ENCODE measurements at regions not wholly inside any gene's neighbourhood (a gene's known extent, or its start where the extent isn't known, plus 50 kb on each side); places are given as distances from the start of the nearest gene placed in this dataset.
"Not testable (repeated sequence)": the region's sequence is repeated elsewhere in the genome, so short reads cannot be mapped to it uniquely, and the experiment has no call there.

DNA sequence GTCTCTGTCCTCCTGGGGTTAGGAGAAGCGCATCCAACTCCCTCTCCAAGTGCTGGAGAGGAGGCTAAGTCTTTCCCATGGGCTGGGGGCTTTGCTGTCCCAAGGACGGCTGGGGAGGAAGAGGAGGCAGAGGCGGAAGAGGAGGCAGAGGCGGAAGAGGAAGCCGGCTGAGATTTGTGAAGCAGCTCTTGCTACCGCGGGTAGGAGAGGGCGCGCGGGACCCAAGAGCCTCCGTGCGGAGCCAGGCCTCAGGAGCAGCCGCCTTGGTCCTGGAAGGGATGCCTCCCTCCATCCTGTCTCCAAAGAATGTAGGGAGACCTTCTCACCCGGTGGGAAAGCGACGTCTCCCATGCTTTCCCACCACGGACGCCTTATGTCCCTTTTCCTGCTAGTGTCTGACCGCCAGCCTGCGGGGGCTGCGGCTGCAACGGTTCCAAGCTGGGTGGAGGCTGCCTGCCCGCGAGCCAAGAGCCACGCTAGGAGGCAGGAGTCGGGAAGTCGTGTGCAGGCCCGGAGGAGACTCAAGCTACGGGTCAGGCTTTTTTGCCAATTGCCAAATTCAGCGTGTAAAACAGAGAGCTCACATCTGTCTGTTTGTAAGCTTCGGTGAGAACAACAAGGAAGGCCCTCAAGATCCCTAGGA is 320.3 kb downstream of the FAM72C start:
- Mint-ChIP-seq H3K4me1 (ENCODE audit: low read depth, unreplicated experiment) (no peaks in the 10 kb centered on the region), H3K4me3 (ENCODE audit: unreplicated experiment) (no peak overlapping the region), H3K36me3 (ENCODE audit: unreplicated experiment) (no peaks in the 10 kb centered on the region), H3K27me3 (ENCODE audit: unreplicated experiment) (peaks cover 16% of the 10 kb centered on the region), H3K9me3 (ENCODE audit: unreplicated experiment) (peaks cover 3% of the 10 kb centered on the region), H3K27ac (ENCODE audit: unreplicated experiment) (no peak overlapping the region)
- TF ChIP-seq, protein P1, sequence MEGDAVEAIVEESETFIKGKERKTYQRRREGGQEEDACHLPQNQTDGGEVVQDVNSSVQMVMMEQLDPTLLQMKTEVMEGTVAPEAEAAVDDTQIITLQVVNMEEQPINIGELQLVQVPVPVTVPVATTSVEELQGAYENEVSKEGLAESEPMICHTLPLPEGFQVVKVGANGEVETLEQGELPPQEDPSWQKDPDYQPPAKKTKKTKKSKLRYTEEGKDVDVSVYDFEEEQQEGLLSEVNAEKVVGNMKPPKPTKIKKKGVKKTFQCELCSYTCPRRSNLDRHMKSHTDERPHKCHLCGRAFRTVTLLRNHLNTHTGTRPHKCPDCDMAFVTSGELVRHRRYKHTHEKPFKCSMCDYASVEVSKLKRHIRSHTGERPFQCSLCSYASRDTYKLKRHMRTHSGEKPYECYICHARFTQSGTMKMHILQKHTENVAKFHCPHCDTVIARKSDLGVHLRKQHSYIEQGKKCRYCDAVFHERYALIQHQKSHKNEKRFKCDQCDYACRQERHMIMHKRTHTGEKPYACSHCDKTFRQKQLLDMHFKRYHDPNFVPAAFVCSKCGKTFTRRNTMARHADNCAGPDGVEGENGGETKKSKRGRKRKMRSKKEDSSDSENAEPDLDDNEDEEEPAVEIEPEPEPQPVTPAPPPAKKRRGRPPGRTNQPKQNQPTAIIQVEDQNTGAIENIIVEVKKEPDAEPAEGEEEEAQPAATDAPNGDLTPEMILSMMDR (IDR thresholded peaks at IDR 0.05; ENCODE audit: partially characterized antibody, unreplicated experiment): no peak
- DNase-seq: no peak

DNA sequence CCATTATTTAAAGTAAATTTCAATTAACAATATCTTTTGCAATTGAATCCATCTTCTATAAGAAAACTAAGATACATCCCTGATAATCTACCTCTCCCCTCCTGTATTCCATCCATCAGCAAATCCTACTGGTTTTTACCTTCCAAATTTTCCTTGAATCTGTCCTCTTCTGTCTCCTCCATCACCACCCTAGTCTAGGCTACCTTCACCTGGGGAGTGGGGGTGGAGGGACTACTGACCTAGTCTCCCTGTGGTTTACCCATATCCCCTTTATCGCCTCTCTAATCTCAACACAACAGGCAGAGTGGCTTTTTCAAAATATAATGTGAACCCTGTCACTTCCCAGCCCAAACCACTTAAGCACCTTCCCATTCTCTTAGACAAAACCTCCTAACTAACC is 327.8 kb downstream of the FAM72C start:
- not testable (repeated sequence) for H3K27ac Mint-ChIP-seq (ENCODE audit: unreplicated experiment); H3K9me3 Mint-ChIP-seq (ENCODE audit: unreplicated experiment); H3K27me3 Mint-ChIP-seq (ENCODE audit: unreplicated experiment); DNase-seq; H3K4me1 Mint-ChIP-seq (ENCODE audit: low read depth, unreplicated experiment); H3K36me3 Mint-ChIP-seq (ENCODE audit: unreplicated experiment)
- peak overlapping the region; percentile 38 for H3K4me3 Mint-ChIP-seq (ENCODE audit: unreplicated experiment)

DNA sequence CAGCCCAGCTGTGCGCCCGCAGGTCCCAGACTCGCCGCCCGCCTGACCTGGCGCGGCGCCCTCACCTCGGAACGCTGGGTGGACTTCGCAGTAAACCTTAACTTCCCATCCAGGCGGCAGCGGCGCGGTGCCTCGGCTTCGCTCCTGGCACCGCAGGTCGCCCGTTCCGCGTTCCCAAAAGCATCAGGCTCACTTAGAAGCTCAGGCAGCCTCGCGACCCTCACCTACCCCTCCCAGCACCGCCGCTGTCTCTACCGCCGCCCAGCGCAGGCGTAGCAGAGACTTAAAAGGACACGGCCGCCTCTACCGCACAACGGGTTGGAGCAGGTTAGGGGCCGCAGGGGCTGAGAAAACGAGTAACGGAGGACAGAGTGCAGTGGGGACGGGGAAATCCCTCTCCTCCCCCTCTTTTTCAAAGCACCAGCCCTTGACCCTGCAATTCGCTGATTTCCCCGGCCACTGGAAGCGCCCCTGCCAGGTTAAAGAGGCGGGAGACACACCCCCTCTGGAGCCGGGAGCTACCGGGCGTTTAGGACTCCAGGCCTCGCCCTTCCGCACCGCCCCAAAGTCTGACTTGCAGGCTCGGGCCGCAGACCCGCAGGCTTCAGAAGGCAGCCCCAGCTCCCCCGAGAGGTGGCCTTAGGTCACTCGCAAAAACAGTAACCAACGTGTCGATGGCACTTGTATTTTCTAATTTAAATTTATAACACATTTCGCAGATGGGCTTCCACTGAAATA is 328.5 kb downstream of the FAM72C start:
- DNase-seq: no peak
- Mint-ChIP-seq H3K27ac (ENCODE audit: unreplicated experiment) (no peak overlapping the region), H3K36me3 (ENCODE audit: unreplicated experiment) (no peaks in the 10 kb centered on the region), H3K9me3 (ENCODE audit: unreplicated experiment) (no peaks in the 10 kb centered on the region), H3K27me3 (ENCODE audit: unreplicated experiment) (peaks cover 8% of the 10 kb centered on the region), H3K4me3 (ENCODE audit: unreplicated experiment) (peak overlapping the region; percentile 30), H3K4me1 (ENCODE audit: low read depth, unreplicated experiment) (no peaks in the 10 kb centered on the region)
- TF ChIP-seq, protein P1 (IDR thresholded peaks at IDR 0.05; ENCODE audit: partially characterized antibody, unreplicated experiment): no peak

DNA sequence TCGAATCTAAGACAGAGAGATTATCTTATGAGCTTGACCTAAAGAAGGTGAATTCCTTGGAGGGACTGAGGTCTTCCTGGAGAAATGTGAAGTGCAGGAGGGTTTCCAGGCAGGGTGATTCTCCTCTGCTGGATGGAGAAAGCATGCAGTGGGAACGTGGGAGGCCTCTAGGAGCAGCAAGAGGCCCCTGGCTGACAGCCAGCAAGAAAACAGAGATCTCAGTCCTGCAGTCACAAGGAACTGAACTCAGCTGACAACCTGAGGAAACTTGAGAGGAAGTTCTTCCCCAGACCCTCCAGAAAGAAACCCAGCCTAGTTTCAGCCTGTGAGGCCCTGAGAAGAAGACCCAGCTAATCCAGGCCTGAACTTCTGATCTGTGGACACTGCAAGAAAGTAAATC is 345.9 kb downstream of the FAM72C start:
- H3K4me1 Mint-ChIP-seq (ENCODE audit: low read depth, unreplicated experiment): no peaks in the 10 kb centered on the region
- TF ChIP-seq, protein P1 (IDR thresholded peaks at IDR 0.05; ENCODE audit: partially characterized antibody, unreplicated experiment): no peak
- H3K36me3 Mint-ChIP-seq (ENCODE audit: unreplicated experiment): no peaks in the 10 kb centered on the region
- H3K9me3 Mint-ChIP-seq (ENCODE audit: unreplicated experiment): no peaks in the 10 kb centered on the region
- DNase-seq: no peak
- no peak overlapping the region for H3K4me3 Mint-ChIP-seq (ENCODE audit: unreplicated experiment)
- no peak overlapping the region for H3K27ac Mint-ChIP-seq (ENCODE audit: unreplicated experiment)
- H3K27me3 Mint-ChIP-seq (ENCODE audit: unreplicated experiment): peaks cover 3% of the 10 kb centered on the region

DNA sequence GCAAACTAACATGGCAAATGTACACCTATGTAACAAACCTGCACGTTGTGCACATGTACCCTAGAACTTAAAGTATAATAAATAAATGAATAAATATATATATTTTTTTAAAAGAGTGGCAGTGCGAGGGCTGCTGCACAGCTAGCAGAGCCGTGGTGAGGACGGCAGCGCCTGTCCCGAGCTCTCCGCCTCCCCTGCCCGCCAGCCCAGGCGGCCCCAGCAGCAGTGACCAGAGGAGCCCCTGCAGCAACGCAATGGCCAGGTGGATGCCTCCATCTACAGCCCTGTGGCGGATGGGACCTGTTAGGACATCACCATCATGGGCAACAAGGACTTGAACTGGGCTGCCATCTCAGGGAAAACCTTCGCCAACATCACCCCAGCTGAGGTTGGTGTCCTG is 351.9 kb downstream of the FAM72C start:
- H3K9me3 Mint-ChIP-seq (ENCODE audit: unreplicated experiment): no peaks in the 10 kb centered on the region
- no peak for DNase-seq

More for the DNA sequence above, 351.9 kb downstream of the FAM72C start:
- Mint-ChIP-seq H3K36me3 (ENCODE audit: unreplicated experiment) (no peaks in the 10 kb centered on the region), H3K4me3 (ENCODE audit: unreplicated experiment) (no peak overlapping the region), H3K4me1 (ENCODE audit: low read depth, unreplicated experiment) (no peaks in the 10 kb centered on the region), H3K27ac (ENCODE audit: unreplicated experiment) (no peak overlapping the region), H3K27me3 (ENCODE audit: unreplicated experiment) (peaks cover 2% of the 10 kb centered on the region)
- TF ChIP-seq, protein P1 (IDR thresholded peaks at IDR 0.05; ENCODE audit: partially characterized antibody, unreplicated experiment): no peak

Measured in glutamatergic neuron (in vitro differentiated cells).